CD14-positive monocyte (primary cell): ENCODE measurements at regions not wholly inside any gene's neighbourhood (a gene's known extent, or its start where the extent isn't known, plus 50 kb on each side); places are given as distances from the start of the nearest gene placed in this dataset.

Source experiments
- DNase-seq, 3 donors: peaks; one replicate each; pipeline ENCODE4 v3.0.0-alpha.2; 2011 to 2022
- H2AFZ ChIP-seq: 2 replicates; pipeline ENCODE4 v1.6.0; 2012; ENCODE audit warnings: mild to moderate bottlenecking, low read depth, low read length, inconsistent platforms; ENCODE audit not compliant: insufficient read depth, poor library complexity, severe bottlenecking
- H3K27ac ChIP-seq, 2 donors: 1 replicate in 1 of 2; 2 replicates in 1 of 2; pipeline ENCODE4 v1.5.1; 2012 to 2013; ENCODE audit warnings: low read length in 2 of 2, control low read depth in 1 of 2, inconsistent platforms in 1 of 2, low read depth in 1 of 2, mild to moderate bottlenecking in 1 of 2
- H3K27me3 ChIP-seq, 2 donors: one replicate each; pipeline versions ENCODE4 v1.6.0 to v1.6.1; 2011 to 2013; ENCODE audit warnings: low read length in 2 of 2; ENCODE audit not compliant: control insufficient read depth in 2 of 2, insufficient read depth in 2 of 2
- H3K36me3 ChIP-seq, 2 donors: replicated peaks in 1 of 2; 1 replicate in 1 of 2; 2 replicates in 1 of 2; pipeline versions ENCODE4 v1.5.1 to v1.6.1; 2012 to 2013; ENCODE audit warnings: low read length in 2 of 2, control low read depth in 1 of 2, inconsistent platforms in 1 of 2, mild to moderate bottlenecking in 1 of 2; ENCODE audit not compliant: insufficient read depth in 2 of 2, control insufficient read depth in 1 of 2
- H3K4me1 ChIP-seq, 2 donors: 1 replicate in 1 of 2; 2 replicates in 1 of 2; pipeline versions ENCODE4 v1.5.1 to v1.6.1; 2012 to 2013; ENCODE audit warnings: low read length in 2 of 2, control low read depth in 1 of 2, inconsistent platforms in 1 of 2, mild to moderate bottlenecking in 1 of 2, moderate library complexity in 1 of 2; ENCODE audit not compliant: insufficient read depth in 2 of 2, control insufficient read depth in 1 of 2
- H3K4me2 ChIP-seq: replicated peaks from 2 replicates; pipeline ENCODE3; 2012; ENCODE audit warnings: low read length, moderate library complexity, mild to moderate bottlenecking; ENCODE audit not compliant: poor library complexity, severe bottlenecking; ENCODE audit errors: extremely low read depth
- H3K4me3 ChIP-seq, 3 experiments: fragments of 200-600 bp in 1 of 3; sonication (generic) in 1 of 3; replicated peaks in 1 of 3; 1 replicate in 2 of 3; 2 replicates in 1 of 3; pipeline ENCODE4 v1.5.1; 2011 to 2013; ENCODE audit warnings: low read length in 3 of 3, mild to moderate bottlenecking in 3 of 3, control low read depth in 2 of 3, low read depth in 2 of 3, inconsistent platforms in 1 of 3, moderate library complexity in 1 of 3
- H3K79me2 ChIP-seq: 2 replicates; pipeline ENCODE4 v1.6.0; 2012; ENCODE audit warnings: mild to moderate bottlenecking, control low read depth, inconsistent platforms, low read length, moderate library complexity; ENCODE audit not compliant: insufficient read depth
- H3K9ac ChIP-seq: 2 replicates; pipeline ENCODE4 v1.6.0; 2017; ENCODE audit warnings: low read length, mild to moderate bottlenecking; ENCODE audit not compliant: insufficient read depth, poor library complexity, severe bottlenecking
- H3K9me3 ChIP-seq, 2 donors: replicated peaks in 1 of 2; 1 replicate in 1 of 2; 2 replicates in 1 of 2; pipeline versions ENCODE4 v1.5.1 to v1.6.1; 2012 to 2013; ENCODE audit warnings: low read length in 2 of 2, control low read depth in 1 of 2; ENCODE audit not compliant: control insufficient read depth in 1 of 2, insufficient read depth in 1 of 2
- H4K20me1 ChIP-seq: 2 replicates; pipeline ENCODE4 v1.6.0; 2012; ENCODE audit warnings: mild to moderate bottlenecking, low read length, control low read depth, moderate library complexity; ENCODE audit not compliant: insufficient read depth
- H3K27ac Mint-ChIP-seq, 7 donors: one replicate each; pipeline ENCODE4 v1.8.0; 2020; ENCODE audit warnings: mild to moderate bottlenecking in 7 of 7, mixed read lengths in 7 of 7, moderate library complexity in 6 of 7, inconsistent platforms in 2 of 7
- H3K27me3 Mint-ChIP-seq, 3 donors: one replicate each; pipeline ENCODE4 v1.8.0; 2021 to 2022; ENCODE audit warnings: low read depth in 3 of 3, mild to moderate bottlenecking in 3 of 3, mixed read lengths in 3 of 3, moderate library complexity in 3 of 3, inconsistent platforms in 1 of 3
- H3K36me3 Mint-ChIP-seq, 2 donors: one replicate each; pipeline ENCODE4 v1.8.0; 2020; ENCODE audit warnings: mixed read lengths in 2 of 2, inconsistent platforms in 1 of 2, mild to moderate bottlenecking in 1 of 2
- H3K4me1 Mint-ChIP-seq: one replicate; pipeline ENCODE4 v1.8.0; 2020; ENCODE audit warnings: mild to moderate bottlenecking, mixed read lengths
- H3K4me3 Mint-ChIP-seq, 2 donors: one replicate each; pipeline ENCODE4 v1.8.0; 2020; ENCODE audit warnings: mild to moderate bottlenecking in 2 of 2, mixed read lengths in 2 of 2, moderate library complexity in 1 of 2
- H3K9me3 Mint-ChIP-seq, 7 donors: one replicate each; pipeline ENCODE4 v1.8.0; 2020 to 2022; ENCODE audit warnings: mixed read lengths in 7 of 7, mild to moderate bottlenecking in 6 of 7, moderate library complexity in 6 of 7, inconsistent platforms in 2 of 7
- CTCF ChIP-seq: fragments of 200-600 bp; IDR thresholded peaks from one replicate; pipeline ENCODE4 v1.8.0; 2022; ENCODE audit warnings: antibody characterized with exemption, mild to moderate bottlenecking
- WGBS: methylation state at CpG from one replicate; pipeline ENCODE4 v1.1.5; 2013; ENCODE audit warnings: missing lambda C conversion rate; ENCODE audit not compliant: insufficient coverage; 5-methylcytosine and 5-hydroxymethylcytosine counted together
- intact Hi-C, 2 donors: fragments of 100-400 bp; cut with micrococcal nuclease; formaldehyde crosslinking; loops; one replicate each; pipeline versions ENCODE4 v1.15.0 to v1.15.1; 2023

GRCh38 chr22:49506010-49506400 lies 321.7 kb downstream of the BRD1 start:
- Histone ChIP-seq H2AFZ (no peak overlapping the region), H3K27ac (no peak overlapping the region), H3K4me1 (peaks cover 0 to 4% of the 10 kb centered on the region in 2 donors), H3K9me3 (peaks cover 0 to 6% of the 10 kb centered on the region in 2 donors), H3K27me3 (no peaks in the 10 kb centered on the region), H3K4me2 (no peak overlapping the region), H3K9ac (no peak overlapping the region), H4K20me1 (no peaks in the 10 kb centered on the region), H3K36me3 (no peaks in the 10 kb centered on the region), H3K4me3 (no peak overlapping the region), H3K79me2 (no peaks in the 10 kb centered on the region)
- no peak overlapping the region for H3K4me3 Mint-ChIP-seq
- peaks cover 11% of the 10 kb centered on the region for H3K4me1 Mint-ChIP-seq
- intact Hi-C loops: no loop called here
- peaks cover 1 to 15% (median 7%) of the 10 kb centered on the region in 7 donors for H3K9me3 Mint-ChIP-seq
- peaks cover 0 to 4% of the 10 kb centered on the region in 2 donors for H3K36me3 Mint-ChIP-seq
- H3K27ac Mint-ChIP-seq: no peak overlapping the region
- WGBS: 86% methylated on average over 5 of the region's 6 CpGs
- H3K27me3 Mint-ChIP-seq: no peaks in the 10 kb centered on the region
- no peak for TF ChIP-seq CTCF
- DNase-seq: no peak

GRCh38 chr22:49505337-49506009 lies 322.2 kb downstream of the BRD1 start:
- Mint-ChIP-seq H3K27me3 (no peaks in the 10 kb centered on the region), H3K27ac (no peak overlapping the region), H3K9me3 (peaks cover 0 to 10% (median 2%) of the 10 kb centered on the region in 7 donors), H3K36me3 (peaks cover 0 to 4% of the 10 kb centered on the region in 2 donors), H3K4me1 (peaks cover 11% of the 10 kb centered on the region), H3K4me3 (no peak overlapping the region)
- H3K9me3 ChIP-seq: peaks cover 0 to 6% of the 10 kb centered on the region in 2 donors
- no peak for TF ChIP-seq CTCF
- 99% methylated on average over 6 of the region's 7 CpGs for WGBS
- no peaks in the 10 kb centered on the region for H3K27me3 ChIP-seq
- DNase-seq: no peak
- no peaks in the 10 kb centered on the region for H3K36me3 ChIP-seq
- H4K20me1 ChIP-seq: no peaks in the 10 kb centered on the region
- no peak overlapping the region for H2AFZ ChIP-seq
- H3K4me2 ChIP-seq: no peak overlapping the region
- H3K4me1 ChIP-seq: peaks cover 0 to 4% of the 10 kb centered on the region in 2 donors
- intact Hi-C loops: no loop called here
- no peaks in the 10 kb centered on the region for H3K79me2 ChIP-seq
- H3K27ac ChIP-seq: no peak overlapping the region
- H3K9ac ChIP-seq: no peak overlapping the region
- no peak overlapping the region for H3K4me3 ChIP-seq
